Astrocyte (in vitro differentiated cells and primary cell): ENCODE measurements at regions not wholly inside any gene's neighbourhood (a gene's known extent, or its start where the extent isn't known, plus 50 kb on each side); places are given as distances from the start of the nearest gene placed in this dataset.

ENCODE experiments used
- DNase-seq: peaks from one replicate; pipeline ENCODE4 v3.0.0-alpha.2; 2010; ENCODE audit warnings: low read depth
- FAIRE-seq: peaks from 2 replicates; lab custom pipeline; 2011; peaks lifted over from hg19 to GRCh38; lab: Jason Lieb, UNC
- H2AFZ ChIP-seq: 2 replicates; pipeline ENCODE4 v1.6.0; 2012; ENCODE audit warnings: low read depth, low read length, inconsistent platforms
- H3K27ac ChIP-seq: 2 replicates; pipeline ENCODE4 v1.5.1; 2011; ENCODE audit warnings: low read depth, low read length, inconsistent platforms
- H3K27me3 ChIP-seq: 2 replicates; pipeline ENCODE4 v1.6.0; 2011; ENCODE audit warnings: low read length, inconsistent platforms; ENCODE audit not compliant: insufficient read depth
- H3K36me3 ChIP-seq: 2 replicates; pipeline ENCODE4 v1.5.1; 2011; ENCODE audit warnings: low read length, inconsistent platforms; ENCODE audit not compliant: insufficient read depth
- H3K4me1 ChIP-seq: 2 replicates; pipeline ENCODE4 v1.5.1; 2011; ENCODE audit warnings: low read length, inconsistent platforms; ENCODE audit not compliant: insufficient read depth
- H3K4me2 ChIP-seq: 2 replicates; pipeline ENCODE4 v1.6.0; 2012; ENCODE audit warnings: low read length, inconsistent platforms
- H3K4me3 ChIP-seq: 2 replicates; pipeline ENCODE4 v1.5.1; 2011; ENCODE audit warnings: low read depth, mild to moderate bottlenecking, low read length, inconsistent platforms; ENCODE audit not compliant: insufficient read depth
- H3K79me2 ChIP-seq: 2 replicates; pipeline ENCODE4 v1.6.0; 2012; ENCODE audit warnings: mild to moderate bottlenecking, low read length, inconsistent platforms; ENCODE audit not compliant: insufficient read depth
- H3K9ac ChIP-seq: 2 replicates; pipeline ENCODE4 v1.6.0; 2012; ENCODE audit warnings: mild to moderate bottlenecking, low read length, inconsistent platforms
- H3K9me3 ChIP-seq: 2 replicates; pipeline ENCODE4 v1.5.1; 2012; ENCODE audit warnings: low read depth, mild to moderate bottlenecking, low read length, inconsistent platforms; ENCODE audit not compliant: insufficient read depth
- H4K20me1 ChIP-seq: 2 replicates; pipeline ENCODE4 v1.6.0; 2012; ENCODE audit warnings: low read length, inconsistent platforms; ENCODE audit not compliant: insufficient read depth
- H3K27ac Mint-ChIP-seq: one replicate; pipeline ENCODE4 v1.8.0; 2021; ENCODE audit warnings: mild to moderate bottlenecking, mixed read lengths; ENCODE audit not compliant: unreplicated experiment
- H3K27me3 Mint-ChIP-seq: one replicate; pipeline ENCODE4 v1.8.0; 2021; ENCODE audit warnings: low read depth, mixed read lengths; ENCODE audit not compliant: unreplicated experiment
- H3K36me3 Mint-ChIP-seq: one replicate; pipeline ENCODE4 v1.8.0; 2021; ENCODE audit warnings: low read depth, mixed read lengths; ENCODE audit not compliant: unreplicated experiment
- H3K4me1 Mint-ChIP-seq: one replicate; pipeline ENCODE4 v1.8.0; 2021; ENCODE audit warnings: low read depth, mixed read lengths; ENCODE audit not compliant: unreplicated experiment
- H3K4me3 Mint-ChIP-seq: one replicate; pipeline ENCODE4 v1.8.0; 2021; ENCODE audit warnings: mild to moderate bottlenecking, moderate library complexity, mixed read lengths; ENCODE audit not compliant: unreplicated experiment
- H3K9me3 Mint-ChIP-seq: one replicate; pipeline ENCODE4 v1.8.0; 2021; ENCODE audit warnings: mild to moderate bottlenecking, mixed read lengths; ENCODE audit not compliant: unreplicated experiment
- EZH2 ChIP-seq: IDR thresholded peaks from 2 replicates; pipeline ENCODE4 v1.6.1; 2012; ENCODE audit warnings: mild to moderate bottlenecking, low read length, inconsistent platforms; ENCODE audit not compliant: insufficient read depth
- TF ChIP-seq, protein P1 (sequence below): IDR thresholded peaks from 2 replicates; pipeline ENCODE4 v1.5.1; 2011; ENCODE audit warnings: low read depth, mild to moderate bottlenecking, inconsistent platforms, low read length, moderate library complexity; ENCODE audit not compliant: insufficient read depth

DNA sequence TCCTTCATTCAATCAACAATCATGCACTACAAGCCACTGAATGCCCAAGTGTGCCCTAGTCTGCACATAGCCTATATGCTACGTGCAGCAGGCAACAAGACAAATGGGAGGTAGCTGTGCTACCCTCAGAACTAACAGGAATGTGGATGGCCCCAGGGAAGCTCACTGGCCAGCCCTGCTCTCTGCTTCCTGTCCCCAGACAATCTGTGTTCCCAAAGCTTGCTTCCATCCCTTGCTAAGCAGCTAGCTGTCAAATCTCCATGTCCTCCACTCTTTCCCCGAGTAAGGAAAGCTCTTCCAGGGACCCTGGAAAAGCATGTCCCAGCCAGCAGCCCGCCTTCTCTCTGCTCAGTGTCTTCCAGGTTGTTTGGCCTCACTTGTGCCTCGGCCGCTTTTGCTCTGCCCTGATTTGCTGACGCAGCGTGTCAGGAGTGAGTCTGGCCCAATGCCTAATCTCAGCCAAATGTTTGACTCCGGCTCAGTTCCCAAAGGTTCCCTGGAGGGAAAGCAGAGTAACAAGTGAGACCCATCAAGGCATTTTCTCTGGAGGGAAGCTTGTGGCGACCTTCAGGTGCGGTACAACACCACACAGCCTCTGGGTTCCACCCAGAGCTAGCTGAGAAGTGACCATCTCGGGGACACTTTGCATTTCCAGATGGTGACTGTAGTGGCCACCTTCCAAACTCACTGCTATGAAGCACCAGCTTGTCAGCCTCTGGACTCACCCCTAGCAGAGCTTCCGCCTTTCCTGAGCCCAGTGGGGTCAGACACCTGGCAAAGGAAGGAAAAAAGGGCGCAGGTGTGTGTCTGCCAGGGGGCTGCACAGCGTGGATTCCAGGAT is 243.4 kb downstream of the RHOU start:
- FAIRE-seq: no peak
- H3K36me3 Mint-ChIP-seq: no peaks in the 10 kb centered on the region
- H3K4me2 ChIP-seq: no peak overlapping the region

DNA sequence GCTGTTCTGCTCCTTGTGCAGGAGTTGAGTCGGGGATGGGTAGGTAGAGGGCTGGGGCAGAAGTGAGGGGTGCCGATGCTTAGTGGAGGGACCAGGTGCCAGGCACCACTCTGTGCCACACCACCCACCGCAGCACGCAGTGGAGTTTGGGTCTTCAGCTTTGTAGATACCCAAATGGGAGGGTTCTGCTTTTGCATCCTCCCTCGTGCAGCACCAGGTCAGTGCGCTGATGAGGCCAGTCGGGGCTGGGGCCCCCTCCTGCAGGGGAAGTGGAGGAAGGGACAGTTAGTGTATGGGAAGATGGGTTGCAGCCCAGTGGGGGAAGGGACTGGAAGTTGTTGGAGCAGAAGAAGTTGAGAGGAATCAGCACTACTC is 244.0 kb downstream of the RHOU start:
- Histone ChIP-seq H3K79me2 (no peaks in the 10 kb centered on the region), H3K27ac (no peak overlapping the region), H2AFZ (no peak overlapping the region), H3K4me1 (no peaks in the 10 kb centered on the region), H3K9me3 (no peaks in the 10 kb centered on the region), H3K9ac (no peak overlapping the region), H3K36me3 (no peaks in the 10 kb centered on the region), H4K20me1 (no peaks in the 10 kb centered on the region), H3K4me3 (no peak overlapping the region), H3K4me2 (no peak overlapping the region), H3K27me3 (peaks cover 3% of the 10 kb centered on the region)
- Mint-ChIP-seq H3K9me3 (no peaks in the 10 kb centered on the region), H3K27ac (no peak overlapping the region), H3K4me3 (no peak overlapping the region), H3K36me3 (no peaks in the 10 kb centered on the region), H3K27me3 (peaks cover 14% of the 10 kb centered on the region), H3K4me1 (peaks cover 1% of the 10 kb centered on the region)
- DNase-seq: no peak
- no peak for FAIRE-seq
- TF ChIP-seq, protein P1, sequence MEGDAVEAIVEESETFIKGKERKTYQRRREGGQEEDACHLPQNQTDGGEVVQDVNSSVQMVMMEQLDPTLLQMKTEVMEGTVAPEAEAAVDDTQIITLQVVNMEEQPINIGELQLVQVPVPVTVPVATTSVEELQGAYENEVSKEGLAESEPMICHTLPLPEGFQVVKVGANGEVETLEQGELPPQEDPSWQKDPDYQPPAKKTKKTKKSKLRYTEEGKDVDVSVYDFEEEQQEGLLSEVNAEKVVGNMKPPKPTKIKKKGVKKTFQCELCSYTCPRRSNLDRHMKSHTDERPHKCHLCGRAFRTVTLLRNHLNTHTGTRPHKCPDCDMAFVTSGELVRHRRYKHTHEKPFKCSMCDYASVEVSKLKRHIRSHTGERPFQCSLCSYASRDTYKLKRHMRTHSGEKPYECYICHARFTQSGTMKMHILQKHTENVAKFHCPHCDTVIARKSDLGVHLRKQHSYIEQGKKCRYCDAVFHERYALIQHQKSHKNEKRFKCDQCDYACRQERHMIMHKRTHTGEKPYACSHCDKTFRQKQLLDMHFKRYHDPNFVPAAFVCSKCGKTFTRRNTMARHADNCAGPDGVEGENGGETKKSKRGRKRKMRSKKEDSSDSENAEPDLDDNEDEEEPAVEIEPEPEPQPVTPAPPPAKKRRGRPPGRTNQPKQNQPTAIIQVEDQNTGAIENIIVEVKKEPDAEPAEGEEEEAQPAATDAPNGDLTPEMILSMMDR: no peak
- no peak for TF ChIP-seq EZH2

More for the DNA sequence above, 243.4 kb downstream of the RHOU start:
- Histone ChIP-seq H3K4me3 (no peak overlapping the region), H3K27ac (no peak overlapping the region), H3K36me3 (no peaks in the 10 kb centered on the region), H3K9ac (no peak overlapping the region), H4K20me1 (no peaks in the 10 kb centered on the region), H3K27me3 (peaks cover 3% of the 10 kb centered on the region), H3K9me3 (no peaks in the 10 kb centered on the region), H2AFZ (peak overlapping the region; percentile 4), H3K79me2 (no peaks in the 10 kb centered on the region), H3K4me1 (no peaks in the 10 kb centered on the region)
- Mint-ChIP-seq H3K9me3 (no peaks in the 10 kb centered on the region), H3K27ac (no peak overlapping the region), H3K4me1 (peaks cover 1% of the 10 kb centered on the region), H3K27me3 (peaks cover 20% of the 10 kb centered on the region), H3K4me3 (no peak overlapping the region)
- TF ChIP-seq EZH2: no peak
- TF ChIP-seq, protein P1: no peak
- no peak for DNase-seq

DNA sequence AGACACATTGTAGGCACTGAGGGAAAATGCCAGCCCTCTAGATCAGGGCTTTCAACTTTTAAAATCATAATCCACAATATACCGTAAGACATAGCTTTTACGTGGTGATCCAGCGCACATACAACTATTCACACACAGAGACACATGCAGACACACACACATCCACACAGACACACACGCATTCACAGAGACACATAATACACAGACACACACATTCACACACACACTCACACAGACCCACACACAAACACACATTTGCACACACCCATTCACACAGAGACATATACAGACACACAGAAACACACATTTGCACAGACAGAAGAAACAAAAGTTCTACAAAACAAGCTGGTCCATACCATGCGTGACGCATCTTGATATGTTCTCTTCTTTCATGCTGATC is 244.5 kb downstream of the RHOU start:
- DNase-seq (no peak), FAIRE-seq (no peak)
- no peaks in the 10 kb centered on the region for H4K20me1 ChIP-seq
- peaks cover 16% of the 10 kb centered on the region for H3K27me3 Mint-ChIP-seq
- peaks cover 3% of the 10 kb centered on the region for H3K27me3 ChIP-seq
- no peaks in the 10 kb centered on the region for H3K36me3 ChIP-seq
- TF ChIP-seq, protein P1: no peak
- TF ChIP-seq EZH2: no peak
- H3K27ac ChIP-seq: no peak overlapping the region
- no peak overlapping the region for H3K4me3 Mint-ChIP-seq
- no peaks in the 10 kb centered on the region for H3K9me3 ChIP-seq
- no peak overlapping the region for H3K4me2 ChIP-seq
- no peak overlapping the region for H3K4me3 ChIP-seq
- H3K4me1 ChIP-seq: no peaks in the 10 kb centered on the region
- no peak overlapping the region for H3K9ac ChIP-seq
- no peaks in the 10 kb centered on the region for H3K79me2 ChIP-seq
- no peaks in the 10 kb centered on the region for H3K36me3 Mint-ChIP-seq
- H2AFZ ChIP-seq: no peak overlapping the region
- peaks cover 1% of the 10 kb centered on the region for H3K4me1 Mint-ChIP-seq
- H3K9me3 Mint-ChIP-seq: no peaks in the 10 kb centered on the region
- no peak overlapping the region for H3K27ac Mint-ChIP-seq
